Fibroblast of lung (primary cell): ENCODE measurements at regions not wholly inside any gene's neighbourhood (a gene's known extent, or its start where the extent isn't known, plus 50 kb on each side); places are given as distances from the start of the nearest gene placed in this dataset.
A peak's percentile ranks its signal among the peaks of the same experiment; 100 is the strongest.

Source experiments
- DNase-seq, 2 donors: peaks; one replicate each; pipeline versions ENCODE4 v3.0.0 to v3.0.0-alpha.2; 2010; ENCODE audit warnings: low read depth in 2 of 2
- H2AFZ ChIP-seq: 2 replicates; pipeline ENCODE4 v1.5.1; 2012; ENCODE audit warnings: low read length, control low read depth, inconsistent platforms
- H3K27ac ChIP-seq: 2 replicates; pipeline ENCODE4 v1.5.1; 2011; ENCODE audit warnings: low read length, control low read depth; ENCODE audit not compliant: insufficient read depth
- H3K27me3 ChIP-seq: 2 replicates; pipeline ENCODE4 v1.5.1; 2011; ENCODE audit warnings: mild to moderate bottlenecking, low read length; ENCODE audit not compliant: control insufficient read depth, insufficient read depth
- H3K36me3 ChIP-seq: 2 replicates; pipeline ENCODE4 v1.5.1; 2011; ENCODE audit warnings: low read length; ENCODE audit not compliant: control insufficient read depth, insufficient read depth
- H3K4me1 ChIP-seq: 2 replicates; pipeline ENCODE4 v1.5.1; 2011; ENCODE audit warnings: low read length; ENCODE audit not compliant: control insufficient read depth, insufficient read depth; ENCODE audit errors: extremely low read depth
- H3K4me2 ChIP-seq: 2 replicates; pipeline ENCODE4 v1.5.1; 2011; ENCODE audit warnings: low read length, control low read depth; ENCODE audit not compliant: insufficient read depth; ENCODE audit errors: extremely low read depth
- H3K4me3 ChIP-seq, 4 experiments: fragments of 200-600 bp in 1 of 4; sonication (generic) in 1 of 4; replicated peaks in 1 of 4; 2 replicates each; pipeline ENCODE4 v1.5.1; 2011 to 2016; ENCODE audit warnings: low read length in 4 of 4, low read depth in 3 of 4, mild to moderate bottlenecking in 3 of 4, control low read depth in 2 of 4, inconsistent platforms in 1 of 4, mixed read lengths in 1 of 4; ENCODE audit not compliant: insufficient read depth in 1 of 4; ENCODE audit errors: control extremely low read depth in 1 of 4
- H3K79me2 ChIP-seq: 2 replicates; pipeline ENCODE4 v1.5.1; 2012; ENCODE audit warnings: mild to moderate bottlenecking, low read length, inconsistent platforms; ENCODE audit not compliant: control insufficient read depth, insufficient read depth
- H3K9ac ChIP-seq: 2 replicates; pipeline ENCODE4 v1.5.1; 2011; ENCODE audit warnings: mild to moderate bottlenecking, low read length, control low read depth; ENCODE audit not compliant: insufficient read depth
- H3K9me3 ChIP-seq: 2 replicates; pipeline ENCODE4 v1.5.1; 2012; ENCODE audit warnings: low read depth, low read length; ENCODE audit not compliant: control insufficient read depth, insufficient read depth
- H4K20me1 ChIP-seq: 2 replicates; pipeline ENCODE4 v1.5.1; 2011; ENCODE audit warnings: low read length; ENCODE audit not compliant: control insufficient read depth, insufficient read depth; ENCODE audit errors: extremely low read depth
- CTCF ChIP-seq, 2 donors: IDR thresholded peaks in 1 of 2; conservative IDR thresholded peaks in 1 of 2; 1 replicate in 1 of 2; 2 replicates in 1 of 2; pipeline ENCODE4 v1.5.1; 2011 to 2012; ENCODE audit warnings: low read length in 2 of 2, control low read depth in 1 of 2, inconsistent platforms in 1 of 2, low read depth in 1 of 2, mild to moderate bottlenecking in 1 of 2
- EZH2 ChIP-seq: IDR thresholded peaks from 2 replicates; pipeline ENCODE4 v1.5.1; 2012; ENCODE audit warnings: low read length, control low read depth, mild to moderate bottlenecking; ENCODE audit errors: missing control alignments

- Histone ChIP-seq H3K36me3 (no peaks in the 10 kb centered on the region), H3K9me3 (no peaks in the 10 kb centered on the region), H3K4me2 (no peak overlapping the region), H2AFZ (no peak overlapping the region), H3K27ac (no peak overlapping the region), H4K20me1 (no peaks in the 10 kb centered on the region), H3K4me3 (no peak overlapping the region), H3K9ac (no peak overlapping the region), H3K4me1 (no peaks in the 10 kb centered on the region), H3K27me3 (no peaks in the 10 kb centered on the region), H3K79me2 (no peaks in the 10 kb centered on the region)
- TF ChIP-seq CTCF (conservative IDR thresholded peaks at IDR 0.05 in 1 of 2, IDR thresholded peaks at IDR 0.05 in 1 of 2; ENCODE audit: low read depth in 1 of 2, low read length in 2 of 2) (no peak), EZH2 (no peak)
- peak; percentile 3 to 76 for DNase-seq
Observed at GRCh38 chr12:24679126-24679525, 269.8 kb downstream of the BCAT1 start.

GRCh38 chr12:24678436-24678835 is 270.5 kb downstream of the BCAT1 start:
- Histone ChIP-seq H3K4me2 (no peak overlapping the region), H3K9ac (no peak overlapping the region), H3K79me2 (no peaks in the 10 kb centered on the region), H3K4me3 (no peak overlapping the region), H3K9me3 (no peaks in the 10 kb centered on the region), H3K27me3 (no peaks in the 10 kb centered on the region), H4K20me1 (no peaks in the 10 kb centered on the region), H3K27ac (no peak overlapping the region), H2AFZ (no peak overlapping the region), H3K4me1 (no peaks in the 10 kb centered on the region), H3K36me3 (no peaks in the 10 kb centered on the region)
- TF ChIP-seq CTCF (conservative IDR thresholded peaks at IDR 0.05 in 1 of 2, IDR thresholded peaks at IDR 0.05 in 1 of 2; ENCODE audit: low read depth in 1 of 2, low read length in 2 of 2), result no peak
- no peak for TF ChIP-seq EZH2
- no peak for DNase-seq

GRCh38 chr12:24668563-24668962 is 280.3 kb downstream of the BCAT1 start:
- peak; percentile 25 to 33 for DNase-seq
- H4K20me1 ChIP-seq, result no peaks in the 10 kb centered on the region
- no peak overlapping the region for H3K9ac ChIP-seq
- no peaks in the 10 kb centered on the region for H3K9me3 ChIP-seq
- H3K4me1 ChIP-seq, result no peaks in the 10 kb centered on the region
- no peak overlapping the region for H3K27ac ChIP-seq
- no peaks in the 10 kb centered on the region for H3K27me3 ChIP-seq
- no peak overlapping the region for H3K4me3 ChIP-seq
- H3K36me3 ChIP-seq, result no peaks in the 10 kb centered on the region
- H3K79me2 ChIP-seq, result no peaks in the 10 kb centered on the region
- H3K4me2 ChIP-seq, result no peak overlapping the region
- no peak overlapping the region for H2AFZ ChIP-seq
- TF ChIP-seq CTCF (conservative IDR thresholded peaks at IDR 0.05 in 1 of 2, IDR thresholded peaks at IDR 0.05 in 1 of 2; ENCODE audit: low read depth in 1 of 2, low read length in 2 of 2), result no peak
- TF ChIP-seq EZH2, result no peak
